Liver (tissue), 3 donors: ENCODE measurements at regions not wholly inside any gene's neighbourhood (a gene's known extent, or its start where the extent isn't known, plus 50 kb on each side); places are given as distances from the start of the nearest gene placed in this dataset.

Experiments
- FOXA2 ChIP-seq: IDR thresholded peaks from 2 replicates; pipeline ENCODE4 v1.6.1; 2016; ENCODE audit warnings: antibody characterized with exemption
- JUND ChIP-seq, 2 donors: IDR thresholded peaks; 2 replicates each; pipeline ENCODE4 v1.6.1; 2016; ENCODE audit warnings: antibody characterized with exemption in 2 of 2
- TF ChIP-seq, protein P1 (sequence below): fragments of 150-350 bp; IDR thresholded peaks from 2 replicates; pipeline ENCODE4 v1.5.1; 2017; ENCODE audit warnings: improper control_type of control experiment, low read depth, low read length; ENCODE audit not compliant: missing input control
- TF ChIP-seq, protein P2 (sequence below): IDR thresholded peaks from 2 replicates; pipeline ENCODE4 v1.6.1; 2016; ENCODE audit warnings: antibody characterized with exemption, mild to moderate bottlenecking
- donor health status: healthy.
- donor health status: healthy.

DNA sequence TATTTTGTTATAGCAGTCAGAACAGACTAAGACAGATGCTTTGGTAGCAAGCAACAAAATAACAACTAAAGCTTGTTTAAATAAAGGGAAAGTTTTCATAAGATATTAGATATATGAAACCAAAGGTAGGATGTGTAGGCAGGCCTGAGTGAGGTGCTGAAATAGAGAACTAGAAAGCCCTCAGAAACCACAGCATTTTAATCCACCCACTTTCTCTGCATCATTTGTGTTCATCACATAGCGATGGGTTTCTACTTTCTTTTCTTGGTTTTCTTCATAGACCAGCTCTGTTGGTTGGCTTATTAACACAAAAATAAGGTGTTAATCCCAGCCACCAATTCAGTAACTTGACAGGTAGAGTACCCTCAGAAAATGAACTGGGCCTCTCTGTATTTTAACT lies 58.6 kb downstream of the RPS12 start:
- TF ChIP-seq, protein P1, sequence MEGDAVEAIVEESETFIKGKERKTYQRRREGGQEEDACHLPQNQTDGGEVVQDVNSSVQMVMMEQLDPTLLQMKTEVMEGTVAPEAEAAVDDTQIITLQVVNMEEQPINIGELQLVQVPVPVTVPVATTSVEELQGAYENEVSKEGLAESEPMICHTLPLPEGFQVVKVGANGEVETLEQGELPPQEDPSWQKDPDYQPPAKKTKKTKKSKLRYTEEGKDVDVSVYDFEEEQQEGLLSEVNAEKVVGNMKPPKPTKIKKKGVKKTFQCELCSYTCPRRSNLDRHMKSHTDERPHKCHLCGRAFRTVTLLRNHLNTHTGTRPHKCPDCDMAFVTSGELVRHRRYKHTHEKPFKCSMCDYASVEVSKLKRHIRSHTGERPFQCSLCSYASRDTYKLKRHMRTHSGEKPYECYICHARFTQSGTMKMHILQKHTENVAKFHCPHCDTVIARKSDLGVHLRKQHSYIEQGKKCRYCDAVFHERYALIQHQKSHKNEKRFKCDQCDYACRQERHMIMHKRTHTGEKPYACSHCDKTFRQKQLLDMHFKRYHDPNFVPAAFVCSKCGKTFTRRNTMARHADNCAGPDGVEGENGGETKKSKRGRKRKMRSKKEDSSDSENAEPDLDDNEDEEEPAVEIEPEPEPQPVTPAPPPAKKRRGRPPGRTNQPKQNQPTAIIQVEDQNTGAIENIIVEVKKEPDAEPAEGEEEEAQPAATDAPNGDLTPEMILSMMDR: no peak
- TF ChIP-seq FOXA2 (no peak), JUND (IDR thresholded peaks at IDR 0.05) (no peak)
- TF ChIP-seq, protein P2, sequence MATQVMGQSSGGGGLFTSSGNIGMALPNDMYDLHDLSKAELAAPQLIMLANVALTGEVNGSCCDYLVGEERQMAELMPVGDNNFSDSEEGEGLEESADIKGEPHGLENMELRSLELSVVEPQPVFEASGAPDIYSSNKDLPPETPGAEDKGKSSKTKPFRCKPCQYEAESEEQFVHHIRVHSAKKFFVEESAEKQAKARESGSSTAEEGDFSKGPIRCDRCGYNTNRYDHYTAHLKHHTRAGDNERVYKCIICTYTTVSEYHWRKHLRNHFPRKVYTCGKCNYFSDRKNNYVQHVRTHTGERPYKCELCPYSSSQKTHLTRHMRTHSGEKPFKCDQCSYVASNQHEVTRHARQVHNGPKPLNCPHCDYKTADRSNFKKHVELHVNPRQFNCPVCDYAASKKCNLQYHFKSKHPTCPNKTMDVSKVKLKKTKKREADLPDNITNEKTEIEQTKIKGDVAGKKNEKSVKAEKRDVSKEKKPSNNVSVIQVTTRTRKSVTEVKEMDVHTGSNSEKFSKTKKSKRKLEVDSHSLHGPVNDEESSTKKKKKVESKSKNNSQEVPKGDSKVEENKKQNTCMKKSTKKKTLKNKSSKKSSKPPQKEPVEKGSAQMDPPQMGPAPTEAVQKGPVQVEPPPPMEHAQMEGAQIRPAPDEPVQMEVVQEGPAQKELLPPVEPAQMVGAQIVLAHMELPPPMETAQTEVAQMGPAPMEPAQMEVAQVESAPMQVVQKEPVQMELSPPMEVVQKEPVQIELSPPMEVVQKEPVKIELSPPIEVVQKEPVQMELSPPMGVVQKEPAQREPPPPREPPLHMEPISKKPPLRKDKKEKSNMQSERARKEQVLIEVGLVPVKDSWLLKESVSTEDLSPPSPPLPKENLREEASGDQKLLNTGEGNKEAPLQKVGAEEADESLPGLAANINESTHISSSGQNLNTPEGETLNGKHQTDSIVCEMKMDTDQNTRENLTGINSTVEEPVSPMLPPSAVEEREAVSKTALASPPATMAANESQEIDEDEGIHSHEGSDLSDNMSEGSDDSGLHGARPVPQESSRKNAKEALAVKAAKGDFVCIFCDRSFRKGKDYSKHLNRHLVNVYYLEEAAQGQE: no peak
